ENCODE measurements at regions not wholly inside any gene's neighbourhood (a gene's known extent, or its start where the extent isn't known, plus 50 kb on each side); places are given as distances from the start of the nearest gene placed in this dataset.
A peak's percentile ranks its signal among the peaks of the same experiment; 100 is the strongest.

DNA sequence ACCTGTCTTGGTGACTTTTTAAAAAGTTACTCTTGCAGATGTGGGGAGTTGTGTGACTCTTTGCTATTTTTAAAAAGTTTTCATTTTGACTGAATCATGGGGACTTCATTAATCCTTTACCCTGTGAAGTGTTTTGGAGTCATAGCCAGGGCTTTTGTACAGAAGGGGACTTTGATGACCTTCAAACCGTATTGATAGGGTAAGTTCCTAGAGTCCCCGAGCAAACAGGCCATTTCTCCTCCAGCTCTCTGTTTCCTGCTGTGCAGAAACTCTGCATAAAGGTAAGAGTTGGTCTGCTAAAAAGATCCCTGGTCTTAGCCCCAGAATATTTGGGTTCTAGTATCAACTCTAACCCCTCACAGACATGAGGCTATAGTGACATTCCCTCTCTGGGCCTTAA lies 170.8 kb upstream of the BCL6 start:
- Histone ChIP-seq H2BK20ac (ENCODE audit: low read depth, low read length) (no peak overlapping the region), H4K91ac (ENCODE audit: insufficient read depth, low read depth, low read length) (no peak overlapping the region), H3K27me3 (ENCODE audit: control insufficient read depth, insufficient read depth, low read length) (no peaks in the 10 kb centered on the region), H3K36me3 (ENCODE audit: control insufficient read depth, insufficient read depth, low read length) (no peaks in the 10 kb centered on the region), H3K4ac (ENCODE audit: low read depth, low read length) (0 out of 2 replicates have a peak overlapping the region, but pooled peaks have one; percentile 31), H3K9me1 (ENCODE audit: insufficient read depth, low read length) (peaks cover 7% of the 10 kb centered on the region; the same call in 1 of the 2 replicates), H2BK120ac (ENCODE audit: low read depth, low read length) (no peak overlapping the region), H3K4me3 (ENCODE audit: insufficient read depth, low read depth, low read length) (no peak overlapping the region), H2BK5ac (ENCODE audit: low read depth, low read length, poor library complexity, severe bottlenecking) (no peak overlapping the region), H3K9ac (ENCODE audit: low read depth, low read length) (no peak overlapping the region), H2BK15ac (ENCODE audit: low read depth, low read length) (no peak overlapping the region), H3K23ac (ENCODE audit: low read depth, low read length) (no peak overlapping the region), H2AK9ac (replicated peaks; ENCODE audit: low read depth, low read length, poor library complexity) (no peak overlapping the region), H3K18ac (ENCODE audit: low read depth, low read length) (peak overlapping the region; percentile 62), H2AFZ (replicated peaks; ENCODE audit: low read length, poor library complexity) (no peak overlapping the region), H2AK5ac (ENCODE audit: low read depth, low read length) (no peak overlapping the region), H3K79me1 (ENCODE audit: low read depth in 1 of 2, low read length in 2 of 2) (no peaks in the 10 kb centered on the region), H3K4me2 (ENCODE audit: low read depth, low read length) (no peak overlapping the region), H4K20me1 (ENCODE audit: insufficient read depth, low read length) (peaks cover 3% of the 10 kb centered on the region; the same call in 1 of the 2 replicates), H3K56ac (ENCODE audit: extremely low read depth, insufficient read depth, low read length) (no peak overlapping the region), H3K27ac (ENCODE audit: insufficient read depth, low read length) (no peak overlapping the region), H4K8ac (ENCODE audit: low read depth in 2 of 2, low read length in 2 of 2) (no peak overlapping the region), H4K5ac (ENCODE audit: low read depth, low read length) (peak overlapping the region; percentile 42; the same call in 1 of the 2 replicates), H3K14ac (replicated peaks; ENCODE audit: low read depth, low read length) (no peak overlapping the region; the same call in 1 of the 2 replicates), H3K9me3 (ENCODE audit: control insufficient read depth, insufficient read depth, low read length) (no peaks in the 10 kb centered on the region), H3K4me1 (ENCODE audit: control insufficient read depth, insufficient read depth, low read length) (peaks cover 25% of the 10 kb centered on the region)
- DNase-seq (no peak), ATAC-seq (ENCODE audit: low read depth) (no peak)
- ChIA-PET POLR2A (ENCODE audit: unreplicated experiment) (no interaction called here), CTCF (interaction anchor here (1.1 kb wide), 1 partner anchor 167 kb away, joined by 3 read pairs; no protein-coding TSS in a partner anchor)
- BruUV-seq (replicated peaks), result no TSS peak
- intact Hi-C loops (cut with micrococcal nuclease) (loop anchor here (2.0 to 10.0 kb wide), 2 partner anchors 237 to 349 kb away; no protein-coding TSS in a partner anchor), in situ Hi-C loops (cut with MboI; ENCODE audit: low sequenced_read_pairs) (no loop called here), dilution Hi-C loops (cut with HindIII; ENCODE audit: low sequenced_read_pairs, unreplicated experiment) (no loop called here)
- TF ChIP-seq FOS (IDR thresholded peaks at IDR 0.05; ENCODE audit: low read depth, low read length) (no peak), POLR2A (IDR thresholded peaks at IDR 0.05; ENCODE audit: low read depth, low read length) (no peak), RCOR1 (IDR thresholded peaks at IDR 0.05; ENCODE audit: insufficient replicate concordance, low read length) (no peak), SMC3 (IDR thresholded peaks at IDR 0.05; ENCODE audit: low read depth, low read length) (no peak), NFE2L2 (IDR thresholded peaks at IDR 0.05; ENCODE audit: low read depth, low read length) (no peak), RAD21 (IDR thresholded peaks at IDR 0.05; ENCODE audit: low read length) (no peak), RFX5 (IDR thresholded peaks at IDR 0.05; ENCODE audit: low read depth, low read length) (no peak), CHD1 (IDR thresholded peaks at IDR 0.05; ENCODE audit: low read depth, low read length) (no peak), BHLHE40 (IDR thresholded peaks at IDR 0.05; ENCODE audit: low read depth, low read length) (no peak), MAZ (IDR thresholded peaks at IDR 0.05; ENCODE audit: borderline replicate concordance, low read depth, low read length) (no peak), MAFK (IDR thresholded peaks at IDR 0.05; ENCODE audit: low read depth, low read length) (no peak), MXI1 (IDR thresholded peaks at IDR 0.05; ENCODE audit: borderline replicate concordance, low read depth, low read length) (no peak), CEBPB (IDR thresholded peaks at IDR 0.05; ENCODE audit: low read depth, low read length) (no peak)
- TF ChIP-seq, protein P1, sequence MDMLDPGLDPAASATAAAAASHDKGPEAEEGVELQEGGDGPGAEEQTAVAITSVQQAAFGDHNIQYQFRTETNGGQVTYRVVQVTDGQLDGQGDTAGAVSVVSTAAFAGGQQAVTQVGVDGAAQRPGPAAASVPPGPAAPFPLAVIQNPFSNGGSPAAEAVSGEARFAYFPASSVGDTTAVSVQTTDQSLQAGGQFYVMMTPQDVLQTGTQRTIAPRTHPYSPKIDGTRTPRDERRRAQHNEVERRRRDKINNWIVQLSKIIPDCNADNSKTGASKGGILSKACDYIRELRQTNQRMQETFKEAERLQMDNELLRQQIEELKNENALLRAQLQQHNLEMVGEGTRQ (IDR thresholded peaks at IDR 0.05; ENCODE audit: low read depth, low read length), result no peak
- TF ChIP-seq, protein P2, sequence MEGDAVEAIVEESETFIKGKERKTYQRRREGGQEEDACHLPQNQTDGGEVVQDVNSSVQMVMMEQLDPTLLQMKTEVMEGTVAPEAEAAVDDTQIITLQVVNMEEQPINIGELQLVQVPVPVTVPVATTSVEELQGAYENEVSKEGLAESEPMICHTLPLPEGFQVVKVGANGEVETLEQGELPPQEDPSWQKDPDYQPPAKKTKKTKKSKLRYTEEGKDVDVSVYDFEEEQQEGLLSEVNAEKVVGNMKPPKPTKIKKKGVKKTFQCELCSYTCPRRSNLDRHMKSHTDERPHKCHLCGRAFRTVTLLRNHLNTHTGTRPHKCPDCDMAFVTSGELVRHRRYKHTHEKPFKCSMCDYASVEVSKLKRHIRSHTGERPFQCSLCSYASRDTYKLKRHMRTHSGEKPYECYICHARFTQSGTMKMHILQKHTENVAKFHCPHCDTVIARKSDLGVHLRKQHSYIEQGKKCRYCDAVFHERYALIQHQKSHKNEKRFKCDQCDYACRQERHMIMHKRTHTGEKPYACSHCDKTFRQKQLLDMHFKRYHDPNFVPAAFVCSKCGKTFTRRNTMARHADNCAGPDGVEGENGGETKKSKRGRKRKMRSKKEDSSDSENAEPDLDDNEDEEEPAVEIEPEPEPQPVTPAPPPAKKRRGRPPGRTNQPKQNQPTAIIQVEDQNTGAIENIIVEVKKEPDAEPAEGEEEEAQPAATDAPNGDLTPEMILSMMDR (conservative IDR thresholded peaks at IDR 0.05; ENCODE audit: low read depth, low read length), result no peak
- TF ChIP-seq, protein P3, sequence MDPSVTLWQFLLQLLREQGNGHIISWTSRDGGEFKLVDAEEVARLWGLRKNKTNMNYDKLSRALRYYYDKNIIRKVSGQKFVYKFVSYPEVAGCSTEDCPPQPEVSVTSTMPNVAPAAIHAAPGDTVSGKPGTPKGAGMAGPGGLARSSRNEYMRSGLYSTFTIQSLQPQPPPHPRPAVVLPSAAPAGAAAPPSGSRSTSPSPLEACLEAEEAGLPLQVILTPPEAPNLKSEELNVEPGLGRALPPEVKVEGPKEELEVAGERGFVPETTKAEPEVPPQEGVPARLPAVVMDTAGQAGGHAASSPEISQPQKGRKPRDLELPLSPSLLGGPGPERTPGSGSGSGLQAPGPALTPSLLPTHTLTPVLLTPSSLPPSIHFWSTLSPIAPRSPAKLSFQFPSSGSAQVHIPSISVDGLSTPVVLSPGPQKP (IDR thresholded peaks at IDR 0.05; ENCODE audit: borderline replicate concordance, low read depth, low read length), result no peak
- WGBS, 2 experiments (ENCODE audit: extremely low coverage in 2 of 2, insufficient read length in 1 of 2), result no CpG with 5 or more reads among the region's 2 CpGs

All from IMR-90 (cell line).